ENCODE measurements at regions not wholly inside any gene's neighbourhood (a gene's known extent, or its start where the extent isn't known, plus 50 kb on each side); places are given as distances from the start of the nearest gene placed in this dataset.

DNA sequence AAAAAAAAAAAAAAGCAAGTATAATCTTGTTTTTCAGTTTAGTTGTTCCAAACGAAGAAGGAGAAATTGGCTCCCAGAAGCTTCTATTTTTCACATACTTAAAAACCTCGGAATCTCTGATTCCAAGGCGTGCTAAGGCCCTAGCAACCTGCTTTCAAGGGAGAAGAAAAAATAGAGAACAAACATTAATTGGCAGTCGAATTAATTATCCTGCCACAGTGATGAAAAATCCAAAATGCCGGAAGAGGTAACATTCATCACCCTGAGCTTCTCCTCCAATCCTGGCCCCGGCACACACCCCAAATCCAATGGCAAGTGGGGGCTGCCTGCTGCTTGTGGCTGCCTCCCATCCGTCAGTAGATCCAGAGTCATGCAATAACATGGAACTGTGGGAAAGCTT lies 250.2 kb upstream of the CHAC2 start:
- no peaks in the 10 kb centered on the region for H3K27me3 Mint-ChIP-seq (ENCODE audit: insufficient read depth)
- Histone ChIP-seq H3K9me3 (ENCODE audit: control insufficient read depth, low read length) (no peaks in the 10 kb centered on the region), H3K4me3 (ENCODE audit: low read length) (no peak overlapping the region), H3K4me1 (ENCODE audit: control insufficient read depth, insufficient read depth, low read length) (no peaks in the 10 kb centered on the region), H3K27me3 (ENCODE audit: control insufficient read depth, insufficient read depth, low read length, poor library complexity, severe bottlenecking) (no peaks in the 10 kb centered on the region), H3K9ac (ENCODE audit: extremely low read depth, low read length, poor library complexity, severe bottlenecking) (no peak overlapping the region), H3K36me3 (ENCODE audit: control insufficient read depth, insufficient read depth, low read length) (no peaks in the 10 kb centered on the region), H3K27ac (ENCODE audit: low read depth, low read length) (no peak overlapping the region)
- H3K36me3 Mint-ChIP-seq (ENCODE audit: low read depth) = no peaks in the 10 kb centered on the region
- H3K4me3 Mint-ChIP-seq = no peak overlapping the region
- DNase-seq = no peak
- H3K9me3 Mint-ChIP-seq = no peaks in the 10 kb centered on the region
- peaks cover 15% of the 10 kb centered on the region for H3K4me1 Mint-ChIP-seq
- no peak overlapping the region for H3K27ac Mint-ChIP-seq
- 87 to 97% methylated on average over 5 to 7 of the region's 7 CpGs for WGBS, 2 experiments (ENCODE audit: insufficient coverage in 1 of 2, insufficient read length in 1 of 2)
- TF ChIP-seq CTCF (conservative IDR thresholded peaks at IDR 0.05) = no peak

DNA sequence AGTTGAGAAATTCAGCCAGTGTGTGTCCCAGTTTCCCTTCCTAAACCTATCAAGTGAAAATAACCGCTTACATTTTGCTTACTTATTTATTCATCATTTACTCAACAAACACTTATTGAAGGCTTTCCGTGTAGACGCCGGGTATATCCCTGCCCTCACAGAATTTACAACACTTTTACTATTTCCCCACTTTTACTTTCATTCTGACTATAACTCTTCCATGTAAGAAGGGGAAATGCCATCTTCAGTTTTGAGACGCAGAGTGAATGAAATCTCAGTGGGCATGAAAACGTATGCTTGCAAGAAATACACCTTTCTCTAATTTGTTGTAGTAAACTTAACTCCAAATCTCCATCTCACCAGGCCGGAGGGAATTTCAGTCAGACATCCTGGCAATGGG lies 251.0 kb upstream of the CHAC2 start:
- TF ChIP-seq CTCF (conservative IDR thresholded peaks at IDR 0.05) = no peak
- Histone ChIP-seq H3K9me3 (ENCODE audit: control insufficient read depth, low read length) (no peaks in the 10 kb centered on the region), H3K27me3 (ENCODE audit: control insufficient read depth, insufficient read depth, low read length, poor library complexity, severe bottlenecking) (no peaks in the 10 kb centered on the region), H3K36me3 (ENCODE audit: control insufficient read depth, insufficient read depth, low read length) (no peaks in the 10 kb centered on the region), H3K9ac (ENCODE audit: extremely low read depth, low read length, poor library complexity, severe bottlenecking) (no peak overlapping the region), H3K4me1 (ENCODE audit: control insufficient read depth, insufficient read depth, low read length) (no peaks in the 10 kb centered on the region), H3K27ac (ENCODE audit: low read depth, low read length) (no peak overlapping the region), H3K4me3 (ENCODE audit: low read length) (no peak overlapping the region)
- no peaks in the 10 kb centered on the region for H3K27me3 Mint-ChIP-seq (ENCODE audit: insufficient read depth)
- DNase-seq = no peak
- H3K9me3 Mint-ChIP-seq = no peaks in the 10 kb centered on the region
- peaks cover 18% of the 10 kb centered on the region for H3K4me1 Mint-ChIP-seq
- H3K27ac Mint-ChIP-seq = no peak overlapping the region
- no peaks in the 10 kb centered on the region for H3K36me3 Mint-ChIP-seq (ENCODE audit: low read depth)
- no peak overlapping the region for H3K4me3 Mint-ChIP-seq
- WGBS, 2 experiments (ENCODE audit: insufficient coverage in 1 of 2, insufficient read length in 1 of 2) = 97 to 98% methylated on average over 5 to 7 of the region's 7 CpGs

- no peak overlapping the region for H3K4me3 ChIP-seq (ENCODE audit: low read length)
- Mint-ChIP-seq H3K36me3 (ENCODE audit: low read depth) (no peaks in the 10 kb centered on the region), H3K4me1 (peaks cover 18% of the 10 kb centered on the region), H3K9me3 (no peaks in the 10 kb centered on the region), H3K27ac (no peak overlapping the region), H3K27me3 (ENCODE audit: insufficient read depth) (no peaks in the 10 kb centered on the region), H3K4me3 (no peak overlapping the region)
- H3K9ac ChIP-seq (ENCODE audit: extremely low read depth, low read length, poor library complexity, severe bottlenecking) = no peak overlapping the region
- DNase-seq = peak; percentile 66
- no peaks in the 10 kb centered on the region for H3K4me1 ChIP-seq (ENCODE audit: control insufficient read depth, insufficient read depth, low read length)
- no peaks in the 10 kb centered on the region for H3K27me3 ChIP-seq (ENCODE audit: control insufficient read depth, insufficient read depth, low read length, poor library complexity, severe bottlenecking)
- peak; percentile 52 for TF ChIP-seq CTCF (conservative IDR thresholded peaks at IDR 0.05)
- no peaks in the 10 kb centered on the region for H3K9me3 ChIP-seq (ENCODE audit: control insufficient read depth, low read length)
- H3K27ac ChIP-seq (ENCODE audit: low read depth, low read length) = no peak overlapping the region
- H3K36me3 ChIP-seq (ENCODE audit: control insufficient read depth, insufficient read depth, low read length) = no peaks in the 10 kb centered on the region
- WGBS, 2 experiments (ENCODE audit: insufficient coverage in 1 of 2, insufficient read length in 1 of 2) = 72 to 76% methylated on average over 6 of the region's 6 CpGs
These were observed 251.9 kb upstream of the CHAC2 start for GRCh38 chr2:53515435-53516332.
